Gastrocnemius medialis (tissue), 4 donors: ENCODE measurements at regions not wholly inside any gene's neighbourhood (a gene's known extent, or its start where the extent isn't known, plus 50 kb on each side); places are given as distances from the start of the nearest gene placed in this dataset.

Experiments
- ATAC-seq, 2 donors: fragments of 150-250 bp; one replicate each; pipeline ENCODE4 v1.9.1; 2016
- DNase-seq, 2 donors: peaks; one replicate each; pipeline ENCODE4 v3.0.0-alpha.2; 2019
- H3K27ac ChIP-seq, 4 donors: fragments of 200-600 bp; sonication (generic); 1 replicate in 1 of 4; 2 replicates in 3 of 4; pipeline ENCODE4 v1.5.1; 2016 to 2018; ENCODE audit warnings: mild to moderate bottlenecking in 2 of 4, moderate library complexity in 1 of 4
- H3K27me3 ChIP-seq, 3 donors: fragments of 200-600 bp; sonication (generic) in 2 of 3; 1 replicate in 1 of 3; 2 replicates in 2 of 3; pipeline versions ENCODE4 v1.5.1 to v1.6.0; 2016 to 2019; ENCODE audit warnings: mild to moderate bottlenecking in 1 of 3, moderate library complexity in 1 of 3
- H3K36me3 ChIP-seq, 2 donors: fragments of 200-600 bp; sonication (generic) in 1 of 2; one replicate each; pipeline ENCODE4 v1.5.1; 2017 to 2018
- H3K4me1 ChIP-seq, 2 donors: fragments of 200-600 bp; sonication (generic) in 1 of 2; one replicate each; pipeline ENCODE4 v1.5.1; 2016 to 2017; ENCODE audit warnings: mild to moderate bottlenecking in 2 of 2
- H3K4me3 ChIP-seq, 4 donors: fragments of 200-600 bp; sonication (generic) in 3 of 4; 1 replicate in 1 of 4; 2 replicates in 3 of 4; pipeline ENCODE4 v1.5.1; 2016 to 2019; ENCODE audit warnings: mild to moderate bottlenecking in 2 of 4
- H3K9me3 ChIP-seq, 3 donors: fragments of 200-600 bp; sonication (generic) in 2 of 3; 1 replicate in 1 of 3; 2 replicates in 2 of 3; pipeline ENCODE4 v1.5.1; 2016 to 2019
- CTCF ChIP-seq, 5 experiments: fragments of 450-650 bp in 3 of 5; fragments of 200-600 bp in 2 of 5; sonication (generic) in 2 of 5; IDR thresholded peaks in 4 of 5; conservative IDR thresholded peaks in 1 of 5; 1 replicate in 4 of 5; 2 replicates in 1 of 5; pipeline ENCODE4 v1.5.1; 2016 to 2019; ENCODE audit warnings: antibody characterized with exemption in 5 of 5, mild to moderate bottlenecking in 3 of 5, moderate library complexity in 3 of 5
- POLR2A ChIP-seq, 2 donors: fragments of 450-650 bp; IDR thresholded peaks; one replicate each; pipeline ENCODE4 v1.6.1; 2017; ENCODE audit warnings: antibody characterized with exemption in 2 of 2, mild to moderate bottlenecking in 2 of 2, moderate library complexity in 2 of 2
- in situ Hi-C, 4 donors: fragments of 200-750 bp; cut with MboI; loops; one replicate each; pipeline versions ENCODE4 v1.15.0 to v1.8.0; 2017; ENCODE audit warnings: low sequenced_read_pairs in 4 of 4
- intact Hi-C: fragments of 100-400 bp; cut with DNase I; formaldehyde crosslinking; loops from one replicate; pipeline ENCODE4 v1.15.1; 2023; ENCODE audit warnings: low total_unique reads

- intact Hi-C loops: no loop called here
- no peak for ATAC-seq
Measured at GRCh38 chr2:58358026-58358425, 116.9 kb upstream of the FANCL start.

DNA sequence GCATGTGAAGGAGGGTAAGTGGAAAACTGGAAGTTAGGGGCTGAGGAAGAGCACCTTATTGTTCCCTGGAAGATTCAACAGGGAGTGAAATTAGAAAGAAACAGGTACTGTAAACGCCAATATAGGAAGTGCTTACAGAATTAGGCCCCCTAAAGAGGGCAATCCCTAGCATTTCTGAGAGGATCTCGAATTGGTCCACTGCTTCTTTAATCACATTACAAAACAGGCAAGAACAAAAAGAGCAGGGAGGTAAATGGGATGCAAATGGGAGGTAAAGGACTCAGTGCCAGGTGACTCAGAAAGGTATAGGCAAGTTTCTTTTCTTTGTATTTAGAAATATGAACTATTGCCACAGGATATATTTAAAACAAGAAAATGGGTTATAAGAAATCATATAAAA is 116.4 kb upstream of the FANCL start:
- Histone ChIP-seq H3K9me3 (no peaks in the 10 kb centered on the region), H3K27me3 (no peaks in the 10 kb centered on the region), H3K36me3 (no peaks in the 10 kb centered on the region), H3K4me3 (no peak overlapping the region), H3K4me1 (no peaks in the 10 kb centered on the region), H3K27ac (no peak overlapping the region)
- TF ChIP-seq CTCF (IDR thresholded peaks at IDR 0.05 in 4 of 5, conservative IDR thresholded peaks at IDR 0.05 in 1 of 5): no peak
- TF ChIP-seq POLR2A (IDR thresholded peaks at IDR 0.05): no peak
- DNase-seq (no peak), ATAC-seq (no peak)
- in situ Hi-C loops (no loop called here), intact Hi-C loops (no loop called here)

More at GRCh38 chr2:58358026-58358425, 116.9 kb upstream of the FANCL start:
- Histone ChIP-seq H3K36me3 (no peaks in the 10 kb centered on the region), H3K4me1 (no peaks in the 10 kb centered on the region), H3K4me3 (no peak overlapping the region), H3K27me3 (no peaks in the 10 kb centered on the region), H3K27ac (no peak overlapping the region), H3K9me3 (no peaks in the 10 kb centered on the region)
- in situ Hi-C loops: no loop called here
- TF ChIP-seq CTCF (IDR thresholded peaks at IDR 0.05 in 4 of 5, conservative IDR thresholded peaks at IDR 0.05 in 1 of 5): no peak
- TF ChIP-seq POLR2A (IDR thresholded peaks at IDR 0.05): no peak
- DNase-seq: no peak

DNA sequence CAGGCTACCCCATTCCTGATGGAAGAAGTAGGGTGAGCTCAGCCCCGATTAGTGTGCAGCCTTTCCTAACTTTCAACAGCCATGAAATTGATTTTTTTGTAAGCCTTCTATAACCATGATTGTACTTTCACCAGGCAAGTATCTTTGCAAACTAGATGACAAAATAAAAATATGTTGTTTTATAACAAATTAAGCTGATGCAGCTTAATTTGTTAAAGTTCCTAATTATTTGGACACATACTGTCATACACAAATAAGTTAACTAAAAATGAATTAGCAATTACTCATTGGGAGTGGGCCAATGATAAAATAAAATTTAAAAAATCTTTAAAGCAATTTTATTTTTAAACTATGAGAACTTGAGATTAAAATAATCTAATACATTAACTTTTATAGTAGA is 113.1 kb upstream of the FANCL start:
- no peak for DNase-seq
- no peaks in the 10 kb centered on the region for H3K27me3 ChIP-seq
- no peaks in the 10 kb centered on the region for H3K4me1 ChIP-seq
- intact Hi-C loops: no loop called here
- in situ Hi-C loops: no loop called here
- TF ChIP-seq POLR2A (IDR thresholded peaks at IDR 0.05) (no peak), CTCF (IDR thresholded peaks at IDR 0.05 in 4 of 5, conservative IDR thresholded peaks at IDR 0.05 in 1 of 5) (no peak)
- H3K27ac ChIP-seq: no peak overlapping the region
- no peaks in the 10 kb centered on the region for H3K36me3 ChIP-seq
- no peak overlapping the region for H3K4me3 ChIP-seq
- no peaks in the 10 kb centered on the region for H3K9me3 ChIP-seq
- ATAC-seq: no peak

DNA sequence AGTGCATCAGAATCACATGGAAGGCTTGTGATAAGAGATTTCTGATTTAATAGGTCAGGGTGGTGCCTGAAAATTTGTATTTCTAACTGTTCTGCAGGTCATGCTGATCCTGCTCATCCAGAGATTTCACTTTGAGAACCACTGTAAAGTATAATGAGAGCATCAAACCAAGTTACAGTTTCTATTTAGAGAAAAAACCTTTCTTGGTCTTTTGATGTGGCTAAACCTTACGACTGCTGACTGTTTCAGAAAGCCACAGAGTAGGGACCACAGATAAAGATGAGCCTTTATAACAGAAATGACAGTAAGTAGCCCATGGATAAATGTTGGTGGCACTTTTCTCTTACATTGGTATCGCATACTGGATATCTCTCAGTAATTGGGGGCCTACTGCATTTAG is 109.4 kb upstream of the FANCL start:
- Histone ChIP-seq H3K9me3 (no peaks in the 10 kb centered on the region), H3K36me3 (no peaks in the 10 kb centered on the region), H3K27ac (no peak overlapping the region), H3K4me1 (no peaks in the 10 kb centered on the region), H3K27me3 (no peaks in the 10 kb centered on the region), H3K4me3 (no peak overlapping the region)
- TF ChIP-seq POLR2A (IDR thresholded peaks at IDR 0.05): no peak
- TF ChIP-seq CTCF (IDR thresholded peaks at IDR 0.05 in 4 of 5, conservative IDR thresholded peaks at IDR 0.05 in 1 of 5): no peak
- no peak for ATAC-seq
- intact Hi-C loops (no loop called here), in situ Hi-C loops (no loop called here)
- DNase-seq: no peak

GRCh38 chr2:58347810-58348209 is 106.7 kb upstream of the FANCL start:
- in situ Hi-C loops: no loop called here
- H3K27ac ChIP-seq: no peak overlapping the region
- H3K9me3 ChIP-seq: no peaks in the 10 kb centered on the region
- ATAC-seq: no peak
- no peaks in the 10 kb centered on the region for H3K27me3 ChIP-seq
- H3K4me3 ChIP-seq: no peak overlapping the region
- DNase-seq: no peak
- H3K36me3 ChIP-seq: no peaks in the 10 kb centered on the region
- H3K4me1 ChIP-seq: no peaks in the 10 kb centered on the region
- no peak for TF ChIP-seq CTCF (IDR thresholded peaks at IDR 0.05 in 4 of 5, conservative IDR thresholded peaks at IDR 0.05 in 1 of 5)
- TF ChIP-seq POLR2A (IDR thresholded peaks at IDR 0.05): no peak
- intact Hi-C loops: no loop called here
